HCT116 (cell line): ENCODE measurements at regions not wholly inside any gene's neighbourhood (a gene's known extent, or its start where the extent isn't known, plus 50 kb on each side); places are given as distances from the start of the nearest gene placed in this dataset.

ENCODE experiments used
- CEBPB ChIP-seq: IDR thresholded peaks from 2 replicates; pipeline ENCODE4 v1.6.1; 2012; ENCODE audit warnings: low read depth
- EZH2 ChIP-seq: fragments of 200-600 bp; sonication (generic); IDR thresholded peaks from 2 replicates; pipeline ENCODE4 v1.6.1; 2017; ENCODE audit warnings: antibody characterized with exemption, mixed run types
- EZH2phosphoT487 ChIP-seq: fragments of 200-600 bp; IDR thresholded peaks from 2 replicates; pipeline ENCODE4 v1.6.1; 2018; ENCODE audit warnings: antibody characterized with exemption, borderline replicate concordance
- POLR2A ChIP-seq: IDR thresholded peaks from 2 replicates; pipeline ENCODE4 v1.7.0; 2011; ENCODE audit warnings: borderline replicate concordance; ENCODE audit not compliant: insufficient read depth, insufficient read length; ENCODE audit errors: extremely low read depth
- RAD21 ChIP-seq: IDR thresholded peaks from 2 replicates; pipeline ENCODE4 v1.6.1; 2012; ENCODE audit warnings: low read depth, mild to moderate bottlenecking
- TF ChIP-seq, protein P1 (sequence below), 3 experiments: fragments of 200-600 bp in 1 of 3; sonication (generic) in 1 of 3; IDR thresholded peaks in 2 of 3; conservative IDR thresholded peaks in 1 of 3; 2 replicates each; pipeline ENCODE4 v1.5.1; 2012 to 2017; ENCODE audit warnings: low read depth in 2 of 3, low read length in 2 of 3, antibody characterized with exemption in 1 of 3, borderline replicate concordance in 1 of 3, control low read depth in 1 of 3, mild to moderate bottlenecking in 1 of 3, mixed read lengths in 1 of 3, mixed run types in 1 of 3, moderate library complexity in 1 of 3; ENCODE audit not compliant: insufficient read depth in 1 of 3

DNA sequence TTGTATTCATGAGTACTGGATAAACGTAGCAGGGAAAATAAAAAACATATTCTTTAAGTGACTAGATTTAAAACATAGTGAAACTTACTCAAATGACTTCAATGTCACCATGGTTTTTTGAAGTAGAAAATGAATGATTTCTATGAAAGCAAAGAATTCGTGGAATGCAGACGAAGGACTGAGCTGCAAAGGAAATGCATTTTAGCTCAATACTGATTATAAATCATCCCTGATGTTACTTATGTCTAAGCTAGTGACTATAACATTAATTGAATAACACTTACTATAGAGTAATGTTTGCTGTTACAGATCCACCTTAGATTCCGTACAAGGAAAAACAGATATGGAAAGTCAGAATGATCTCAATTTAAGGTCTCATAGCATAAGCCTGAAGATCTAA, 1257.7 kb upstream of the CDH2 start:
- TF ChIP-seq, protein P1, sequence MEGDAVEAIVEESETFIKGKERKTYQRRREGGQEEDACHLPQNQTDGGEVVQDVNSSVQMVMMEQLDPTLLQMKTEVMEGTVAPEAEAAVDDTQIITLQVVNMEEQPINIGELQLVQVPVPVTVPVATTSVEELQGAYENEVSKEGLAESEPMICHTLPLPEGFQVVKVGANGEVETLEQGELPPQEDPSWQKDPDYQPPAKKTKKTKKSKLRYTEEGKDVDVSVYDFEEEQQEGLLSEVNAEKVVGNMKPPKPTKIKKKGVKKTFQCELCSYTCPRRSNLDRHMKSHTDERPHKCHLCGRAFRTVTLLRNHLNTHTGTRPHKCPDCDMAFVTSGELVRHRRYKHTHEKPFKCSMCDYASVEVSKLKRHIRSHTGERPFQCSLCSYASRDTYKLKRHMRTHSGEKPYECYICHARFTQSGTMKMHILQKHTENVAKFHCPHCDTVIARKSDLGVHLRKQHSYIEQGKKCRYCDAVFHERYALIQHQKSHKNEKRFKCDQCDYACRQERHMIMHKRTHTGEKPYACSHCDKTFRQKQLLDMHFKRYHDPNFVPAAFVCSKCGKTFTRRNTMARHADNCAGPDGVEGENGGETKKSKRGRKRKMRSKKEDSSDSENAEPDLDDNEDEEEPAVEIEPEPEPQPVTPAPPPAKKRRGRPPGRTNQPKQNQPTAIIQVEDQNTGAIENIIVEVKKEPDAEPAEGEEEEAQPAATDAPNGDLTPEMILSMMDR (IDR thresholded peaks at IDR 0.05 in 2 of 3, conservative IDR thresholded peaks at IDR 0.05 in 1 of 3; ENCODE audit: borderline replicate concordance in 1 of 3, insufficient read depth in 1 of 3, low read depth in 2 of 3, low read length in 2 of 3), result no peak
- TF ChIP-seq RAD21 (no peak), CEBPB (no peak), EZH2 (no peak), EZH2phosphoT487 (no peak), POLR2A (no peak)
